K562 (cell line): ENCODE measurements at regions not wholly inside any gene's neighbourhood (a gene's known extent, or its start where the extent isn't known, plus 50 kb on each side); places are given as distances from the start of the nearest gene placed in this dataset.

ENCODE experiments used
- ATAC-seq: fragments of 200-7000 bp; cut with Tn5 transposase; 3 replicates; pipeline ENCODE4 v1.9.1; 2020; ENCODE audit warnings: moderate library complexity
- BruUV-seq: library from RNA; stranded (reverse); fragments of 400-500 nt; replicated peaks from 2 replicates; lab custom pipeline; 2021; lab: Mats Ljungman, UMichigan
- CTCF ChIA-PET: fragments of 300-600 bp; formaldehyde crosslinking; extraction: SDS; loops from one replicate; lab custom pipeline; 2021; ENCODE audit warnings: low intra/inter-chr PET ratio; lab: Yijun Ruan, JAX
- POLR2A ChIA-PET: fragments of 300-600, 350-650 bp; sonication (Branson Sonifier 250); formaldehyde crosslinking; extraction: SDS; loops from one replicate; lab custom pipeline; 2021; ENCODE audit warnings: antibody characterized with exemption, inconsistent platforms; lab: Yijun Ruan, JAX
- DNase-seq, 4 experiments: peaks; one replicate each; pipeline versions ENCODE4 v3.0.0 to v3.0.0-alpha.2; 2011 to 2018; ENCODE audit warnings: low spot score in 3 of 4, mixed read lengths in 3 of 4; ENCODE audit errors: extremely low read depth in 1 of 4
- FAIRE-seq: peaks from 2 replicates; lab custom pipeline; 2011; peaks lifted over from hg19 to GRCh38; lab: Jason Lieb, UNC
- H2AFZ ChIP-seq: 2 replicates; pipeline ENCODE4 v1.6.0; 2011; ENCODE audit warnings: low read depth, low read length, control low read depth, inconsistent platforms
- H3K27ac ChIP-seq: fragments of 200-600 bp; 3 replicates; pipeline ENCODE4 v1.8.0; 2011; ENCODE audit warnings: low read depth, mild to moderate bottlenecking, control low read depth, inconsistent platforms, low read length, moderate library complexity, mixed read lengths; ENCODE audit errors: extremely low read depth
- H3K27me3 ChIP-seq, 2 experiments: fragments of 300-600 bp in 1 of 2; 2 replicates in 1 of 2; 3 replicates in 1 of 2; pipeline versions ENCODE4 v1.6.0 to v1.8.0; 2011; ENCODE audit warnings: inconsistent platforms in 2 of 2, low read length in 2 of 2, mild to moderate bottlenecking in 1 of 2, mixed read lengths in 1 of 2, moderate library complexity in 1 of 2; ENCODE audit not compliant: control insufficient read depth in 2 of 2, insufficient read depth in 2 of 2
- H3K36me3 ChIP-seq: fragments of 300-600 bp; 3 replicates; pipeline ENCODE4 v1.8.0; 2011; ENCODE audit warnings: mild to moderate bottlenecking, low read length, inconsistent platforms; ENCODE audit not compliant: control insufficient read depth, insufficient read depth
- H3K4me1 ChIP-seq, 2 experiments: fragments of 200-600 bp in 1 of 2; replicated peaks in 1 of 2; 2 replicates in 1 of 2; 3 replicates in 1 of 2; pipeline versions ENCODE4 v1.5.1 to v1.8.0; 2011; ENCODE audit warnings: inconsistent platforms in 2 of 2, low read length in 2 of 2, mild to moderate bottlenecking in 1 of 2, mixed read lengths in 1 of 2, moderate library complexity in 1 of 2; ENCODE audit not compliant: control insufficient read depth in 2 of 2, insufficient read depth in 2 of 2
- H3K4me2 ChIP-seq: 2 replicates; pipeline ENCODE4 v1.6.1; 2011; ENCODE audit warnings: low read length, control low read depth, inconsistent platforms, mixed read lengths; ENCODE audit not compliant: insufficient read depth
- H3K4me3 ChIP-seq: fragments of 200-600 bp; sonication (generic), shearing (Covaris generic); 2 replicates; pipeline ENCODE4 v1.5.1; 2016; ENCODE audit warnings: control low read depth, inconsistent platforms
- H3K79me2 ChIP-seq: fragments of 200-600 bp; 3 replicates; pipeline ENCODE4 v1.8.0; 2011; ENCODE audit warnings: low read length, inconsistent platforms; ENCODE audit not compliant: control insufficient read depth, insufficient read depth
- H3K9ac ChIP-seq, 2 experiments: 2 replicates each; pipeline versions ENCODE4 v1.6.0 to v1.6.1; 2011; ENCODE audit warnings: low read depth in 2 of 2, low read length in 2 of 2, control low read depth in 1 of 2, inconsistent platforms in 1 of 2, mild to moderate bottlenecking in 1 of 2, mixed read lengths in 1 of 2; ENCODE audit not compliant: insufficient read depth in 1 of 2
- H3K9me1 ChIP-seq: one replicate; pipeline ENCODE4 v1.6.0; 2011; ENCODE audit warnings: inconsistent platforms, mild to moderate bottlenecking, low read length, moderate library complexity; ENCODE audit not compliant: control insufficient read depth, insufficient read depth
- H3K9me3 ChIP-seq: replicated peaks from 2 replicates; pipeline ENCODE4 v1.5.1; 2011; ENCODE audit warnings: low read depth, low read length, inconsistent platforms; ENCODE audit not compliant: control insufficient read depth, insufficient read depth
- H4K20me1 ChIP-seq: replicated peaks from 2 replicates; pipeline ENCODE4 v1.6.1; 2011; ENCODE audit warnings: low read length, inconsistent platforms, mixed read lengths; ENCODE audit not compliant: control insufficient read depth, insufficient read depth
- ARNT ChIP-seq, 2 experiments: fragments of 450-650 bp; IDR thresholded peaks; 2 replicates each; pipeline ENCODE4 v1.6.1; 2016; ENCODE audit warnings: mild to moderate bottlenecking in 1 of 2
- CLOCK ChIP-seq: fragments of 250-450 bp; sonication (Bioruptor Pico); IDR thresholded peaks from 2 replicates; pipeline ENCODE4 v1.4.0; 2020; ENCODE audit warnings: mild to moderate bottlenecking, moderate library complexity, borderline replicate concordance
- DACH1 ChIP-seq: fragments of 450-650 bp; IDR thresholded peaks from 2 replicates; pipeline ENCODE4 v1.6.1; 2018; ENCODE audit not compliant: partially characterized antibody
- DMBX1 ChIP-seq: fragments of 250-450 bp; sonication (Bioruptor Pico); IDR thresholded peaks from 2 replicates; pipeline ENCODE4 v1.8.0; 2022; ENCODE audit warnings: inconsistent platforms, mild to moderate bottlenecking, moderate library complexity, borderline replicate concordance
- FOXO4 ChIP-seq: fragments of 450-650 bp; formaldehyde crosslinking; IDR thresholded peaks from 2 replicates; pipeline ENCODE4 v1.4.0; 2020; ENCODE audit warnings: mild to moderate bottlenecking, moderate library complexity
- HDAC1 ChIP-seq, 2 experiments: fragments of 450-650 bp; IDR thresholded peaks; 2 replicates each; pipeline ENCODE4 v1.6.1; 2016 to 2017; ENCODE audit warnings: inconsistent platforms in 1 of 2, mild to moderate bottlenecking in 1 of 2, moderate library complexity in 1 of 2
- HIVEP1 ChIP-seq: fragments of 250-450 bp; sonication (Bioruptor Pico); IDR thresholded peaks from 2 replicates; pipeline ENCODE4 v1.4.0; 2020; ENCODE audit warnings: mild to moderate bottlenecking
- NCOR1 ChIP-seq: fragments of 450-650 bp; IDR thresholded peaks from 2 replicates; pipeline ENCODE4 v1.6.1; 2016; ENCODE audit warnings: mild to moderate bottlenecking, moderate library complexity
- RBM25 ChIP-seq: fragments of 200-400 bp; formaldehyde crosslinking; IDR thresholded peaks from 2 replicates; pipeline ENCODE4 v1.6.1; 2018; ENCODE audit warnings: low read length, low read depth, moderate library complexity; ENCODE audit not compliant: severe bottlenecking
- RREB1 ChIP-seq: fragments of 250-450 bp; sonication (Bioruptor Pico); IDR thresholded peaks from 2 replicates; pipeline ENCODE4 v1.4.0; 2020
- WGBS: fragments of 100-300 bp; shearing (Covaris generic); methylation state at CpG from one replicate; pipeline ENCODE4 v1.1.6; 2016; ENCODE audit warnings: low coverage, mixed read lengths; ENCODE audit not compliant: insufficient coverage; ENCODE audit errors: missing lambda C conversion rate; 5-methylcytosine and 5-hydroxymethylcytosine counted together
- in situ Hi-C: fragments of 300-500 bp; cut with MboI; formaldehyde crosslinking; loops from 4 replicates; pipeline ENCODE4 v1.15.0; 2018; ENCODE audit warnings: inconsistent platforms, mixed read lengths
- intact Hi-C: fragments of 100-400 bp; cut with micrococcal nuclease; formaldehyde crosslinking; loops from 2 replicates; pipeline ENCODE4 v1.14.2; 2022

- no peak for TF ChIP-seq HDAC1 (IDR thresholded peaks at IDR 0.05)
- no peak for TF ChIP-seq ARNT (IDR thresholded peaks at IDR 0.05)
- no peak for TF ChIP-seq NCOR1
- TF ChIP-seq RBM25, result no peak
Observed at GRCh38 chr5:29469581-29469980, 1723.9 kb upstream of the CDH6 start (continued).

DNA sequence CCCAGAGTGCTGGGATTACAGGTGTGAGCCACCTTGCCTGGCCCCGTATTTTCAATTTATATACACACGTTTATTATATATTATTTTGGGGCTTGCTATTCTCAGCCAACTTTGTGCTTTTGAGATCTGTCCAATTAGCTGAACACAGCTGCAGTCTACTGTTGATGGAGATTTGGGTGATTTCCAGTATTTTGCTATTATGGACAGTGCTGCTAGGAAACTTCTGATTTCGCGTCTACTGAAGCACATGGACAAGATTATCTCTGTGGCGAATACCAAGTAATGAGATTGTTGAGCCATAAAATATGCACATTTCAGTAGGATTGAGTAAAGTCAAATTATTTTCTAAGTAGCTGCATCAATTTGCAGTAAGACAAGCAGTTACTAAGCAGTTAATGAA lies 1731.2 kb upstream of the CDH6 start:
- no peak overlapping the region for H3K9ac ChIP-seq
- in situ Hi-C loops, result no loop called here
- TF ChIP-seq HIVEP1 (CRISPR knock-in tag), result no peak
- no peak for TF ChIP-seq DMBX1
- no peak for TF ChIP-seq DACH1
- TF ChIP-seq RREB1, result no peak
- no peak for TF ChIP-seq FOXO4 (CRISPR knock-in tag)
- no peak for TF ChIP-seq CLOCK (CRISPR knock-in tag)

More for the DNA sequence above, 1731.2 kb upstream of the CDH6 start:
- H3K4me1 ChIP-seq, result no peaks in the 10 kb centered on the region
- H2AFZ ChIP-seq, result no peak overlapping the region
- no peak for DNase-seq
- H3K79me2 ChIP-seq, result no peaks in the 10 kb centered on the region
- no peak overlapping the region for H3K4me2 ChIP-seq
- H3K27me3 ChIP-seq, result no peaks in the 10 kb centered on the region
- H3K36me3 ChIP-seq, result no peaks in the 10 kb centered on the region
- ChIA-PET POLR2A (no interaction called here), CTCF (no interaction called here)
- no peak overlapping the region for H3K4me3 ChIP-seq
- 7% methylated on average over 5 of the region's 5 CpGs for WGBS
- no peak overlapping the region for H3K27ac ChIP-seq
- no peaks in the 10 kb centered on the region for H3K9me3 ChIP-seq
- H3K9me1 ChIP-seq, result no peaks in the 10 kb centered on the region
- intact Hi-C loops, result no loop called here
- BruUV-seq, result no TSS peak
- H4K20me1 ChIP-seq, result no peaks in the 10 kb centered on the region
- FAIRE-seq, result no peak
- no peak for ATAC-seq
